Activated T-helper 2 cell treated with anti-CD3 and anti-CD28 coated beads, Interferon-gamma antibody, Interleukin-2, Interleukin-4, amounts not matched to agents 10 μg/mL and 5 μg/mL and 100 μg/mL, durations not matched to agents 14 hours and 24 hours and 36 hours (primary cell): ENCODE measurements at regions not wholly inside any gene's neighbourhood (a gene's known extent, or its start where the extent isn't known, plus 50 kb on each side); places are given as distances from the start of the nearest gene placed in this dataset.

ENCODE experiments used
- DNase-seq: peaks from one replicate; pipeline ENCODE4 v3.0.0; 2021; ENCODE audit warnings: low spot score
- H3K27ac Mint-ChIP-seq: one replicate; pipeline ENCODE4 v1.8.0; 2021; ENCODE audit warnings: mixed read lengths
- H3K27me3 Mint-ChIP-seq: one replicate; pipeline ENCODE4 v1.8.0; 2021; ENCODE audit warnings: low read depth, mixed read lengths
- H3K36me3 Mint-ChIP-seq: one replicate; pipeline ENCODE4 v1.8.0; 2021; ENCODE audit warnings: low read depth, mixed read lengths
- H3K4me1 Mint-ChIP-seq: one replicate; pipeline ENCODE4 v1.8.0; 2021; ENCODE audit warnings: low read depth, mixed read lengths
- H3K4me3 Mint-ChIP-seq: one replicate; pipeline ENCODE4 v1.8.0; 2021; ENCODE audit warnings: low read depth, mild to moderate bottlenecking, moderate library complexity, mixed read lengths
- H3K9me3 Mint-ChIP-seq: one replicate; pipeline ENCODE4 v1.8.0; 2021; ENCODE audit warnings: mixed read lengths
- intact Hi-C: fragments of 100-400 bp; cut with micrococcal nuclease; formaldehyde crosslinking; loops from one replicate; pipeline ENCODE4 v1.15.1; 2023

- Mint-ChIP-seq H3K27ac (no peak overlapping the region), H3K36me3 (no peaks in the 10 kb centered on the region), H3K4me3 (no peak overlapping the region), H3K27me3 (peaks cover 28% of the 10 kb centered on the region), H3K4me1 (no peaks in the 10 kb centered on the region), H3K9me3 (no peaks in the 10 kb centered on the region)
- no peak for DNase-seq
- intact Hi-C loops, result no loop called here
Measured at GRCh38 chr1:38296047-38296446, 249.5 kb upstream of the POU3F1 start.

- Mint-ChIP-seq H3K27ac (no peak overlapping the region), H3K27me3 (peaks cover 41% of the 10 kb centered on the region), H3K4me1 (no peaks in the 10 kb centered on the region), H3K4me3 (no peak overlapping the region), H3K36me3 (no peaks in the 10 kb centered on the region), H3K9me3 (no peaks in the 10 kb centered on the region)
- DNase-seq, result no peak
- intact Hi-C loops, result no loop called here
Measured at GRCh38 chr1:38293567-38293966, 247.0 kb upstream of the POU3F1 start.

- H3K4me3 Mint-ChIP-seq, result no peak overlapping the region
- DNase-seq, result no peak
- peaks cover 41% of the 10 kb centered on the region for H3K27me3 Mint-ChIP-seq
- H3K36me3 Mint-ChIP-seq, result no peaks in the 10 kb centered on the region
- H3K4me1 Mint-ChIP-seq, result no peaks in the 10 kb centered on the region
- no peak overlapping the region for H3K27ac Mint-ChIP-seq
- H3K9me3 Mint-ChIP-seq, result no peaks in the 10 kb centered on the region
- intact Hi-C loops, result no loop called here
Measured at GRCh38 chr1:38292969-38293368, 246.4 kb upstream of the POU3F1 start.

GRCh38 chr1:38291906-38292521, 245.4 kb upstream of the POU3F1 start:
- intact Hi-C loops, result no loop called here
- Mint-ChIP-seq H3K27ac (no peak overlapping the region), H3K27me3 (peaks cover 41% of the 10 kb centered on the region), H3K9me3 (no peaks in the 10 kb centered on the region), H3K36me3 (no peaks in the 10 kb centered on the region), H3K4me1 (no peaks in the 10 kb centered on the region), H3K4me3 (no peak overlapping the region)
- DNase-seq, result no peak

GRCh38 chr1:38291336-38291735, 244.7 kb upstream of the POU3F1 start:
- DNase-seq, result no peak
- intact Hi-C loops, result no loop called here
- no peaks in the 10 kb centered on the region for H3K4me1 Mint-ChIP-seq
- peaks cover 41% of the 10 kb centered on the region for H3K27me3 Mint-ChIP-seq
- H3K36me3 Mint-ChIP-seq, result no peaks in the 10 kb centered on the region
- no peak overlapping the region for H3K4me3 Mint-ChIP-seq
- no peaks in the 10 kb centered on the region for H3K9me3 Mint-ChIP-seq
- H3K27ac Mint-ChIP-seq, result no peak overlapping the region

GRCh38 chr1:38289034-38289433, 242.4 kb upstream of the POU3F1 start:
- Mint-ChIP-seq H3K27me3 (peaks cover 37% of the 10 kb centered on the region), H3K9me3 (no peaks in the 10 kb centered on the region), H3K27ac (no peak overlapping the region), H3K4me1 (no peaks in the 10 kb centered on the region), H3K36me3 (no peaks in the 10 kb centered on the region), H3K4me3 (no peak overlapping the region)
- intact Hi-C loops, result no loop called here
- DNase-seq, result no peak

GRCh38 chr1:38287547-38287946, 241.0 kb upstream of the POU3F1 start:
- no peak overlapping the region for H3K4me3 Mint-ChIP-seq
- H3K9me3 Mint-ChIP-seq, result no peaks in the 10 kb centered on the region
- H3K4me1 Mint-ChIP-seq, result no peaks in the 10 kb centered on the region
- H3K27ac Mint-ChIP-seq, result no peak overlapping the region
- H3K36me3 Mint-ChIP-seq, result no peaks in the 10 kb centered on the region
- no peak for DNase-seq
- peaks cover 27% of the 10 kb centered on the region for H3K27me3 Mint-ChIP-seq
- intact Hi-C loops, result no loop called here

- no peak for DNase-seq
Measured at GRCh38 chr1:38287036-38287435, 240.4 kb upstream of the POU3F1 start.

GRCh38 chr1:38285807-38286530, 239.4 kb upstream of the POU3F1 start:
- Mint-ChIP-seq H3K9me3 (no peaks in the 10 kb centered on the region), H3K27me3 (peaks cover 13% of the 10 kb centered on the region), H3K4me1 (no peaks in the 10 kb centered on the region), H3K27ac (no peak overlapping the region), H3K36me3 (no peaks in the 10 kb centered on the region), H3K4me3 (no peak overlapping the region)
- intact Hi-C loops, result no loop called here
- no peak for DNase-seq

More at GRCh38 chr1:38287036-38287435, 240.4 kb upstream of the POU3F1 start:
- peaks cover 24% of the 10 kb centered on the region for H3K27me3 Mint-ChIP-seq
- no peaks in the 10 kb centered on the region for H3K4me1 Mint-ChIP-seq
- H3K9me3 Mint-ChIP-seq, result no peaks in the 10 kb centered on the region
- intact Hi-C loops, result no loop called here
- H3K4me3 Mint-ChIP-seq, result no peak overlapping the region
- no peaks in the 10 kb centered on the region for H3K36me3 Mint-ChIP-seq
- H3K27ac Mint-ChIP-seq, result no peak overlapping the region

- DNase-seq, result no peak
- intact Hi-C loops, result no loop called here
- peaks cover 7% of the 10 kb centered on the region for H3K27me3 Mint-ChIP-seq
- H3K4me3 Mint-ChIP-seq, result no peak overlapping the region
- H3K36me3 Mint-ChIP-seq, result no peaks in the 10 kb centered on the region
- no peaks in the 10 kb centered on the region for H3K4me1 Mint-ChIP-seq
- H3K9me3 Mint-ChIP-seq, result peaks cover under 1% of the 10 kb centered on the region
- no peak overlapping the region for H3K27ac Mint-ChIP-seq
Measured at GRCh38 chr1:38284953-38285352, 238.4 kb upstream of the POU3F1 start.

- H3K36me3 Mint-ChIP-seq, result peaks cover 2% of the 10 kb centered on the region
- peaks cover 11% of the 10 kb centered on the region for H3K9me3 Mint-ChIP-seq
- H3K27ac Mint-ChIP-seq, result no peak overlapping the region
- H3K4me1 Mint-ChIP-seq, result no peaks in the 10 kb centered on the region
- no peak overlapping the region for H3K4me3 Mint-ChIP-seq
- intact Hi-C loops, result no loop called here
- no peaks in the 10 kb centered on the region for H3K27me3 Mint-ChIP-seq
- no peak for DNase-seq
Measured at GRCh38 chr1:38283696-38284470, 237.3 kb upstream of the POU3F1 start.

GRCh38 chr1:38279148-38279547, 232.6 kb upstream of the POU3F1 start:
- Mint-ChIP-seq H3K4me3 (no peak overlapping the region), H3K36me3 (peaks cover 2% of the 10 kb centered on the region), H3K4me1 (no peaks in the 10 kb centered on the region), H3K9me3 (peaks cover 17% of the 10 kb centered on the region), H3K27ac (no peak overlapping the region), H3K27me3 (peaks cover 2% of the 10 kb centered on the region)
- DNase-seq, result no peak
- intact Hi-C loops, result no loop called here

GRCh38 chr1:38277646-38278045, 231.1 kb upstream of the POU3F1 start:
- H3K4me1 Mint-ChIP-seq, result no peaks in the 10 kb centered on the region
- H3K27ac Mint-ChIP-seq, result no peak overlapping the region
- no peak for DNase-seq
- H3K9me3 Mint-ChIP-seq, result peaks cover 17% of the 10 kb centered on the region
- H3K36me3 Mint-ChIP-seq, result peaks cover 2% of the 10 kb centered on the region
- H3K27me3 Mint-ChIP-seq, result peaks cover 3% of the 10 kb centered on the region
- intact Hi-C loops, result no loop called here
- H3K4me3 Mint-ChIP-seq, result no peak overlapping the region
